ENCODE measurements at regions not wholly inside any gene's neighbourhood (a gene's known extent, or its start where the extent isn't known, plus 50 kb on each side); places are given as distances from the start of the nearest gene placed in this dataset.
"Not testable (repeated sequence)": the region's sequence is repeated elsewhere in the genome, so short reads cannot be mapped to it uniquely, and the experiment has no call there.

- DNase-seq, result no peak
- in situ Hi-C loops (cut with HindIII; ENCODE audit: low pct_ligation_motif_present, low pct_unique_long_range_greater_than_20kb, low sequenced_read_pairs), result no loop called here
Measured at GRCh38 chr18:56455874-56456273, 182.5 kb downstream of the TXNL1 start.

GRCh38 chr18:56455141-56455540 lies 183.3 kb downstream of the TXNL1 start:
- in situ Hi-C loops (cut with HindIII; ENCODE audit: low pct_ligation_motif_present, low pct_unique_long_range_greater_than_20kb, low sequenced_read_pairs), result no loop called here
- DNase-seq, result no peak

GRCh38 chr18:56453631-56454030 lies 184.8 kb downstream of the TXNL1 start:
- DNase-seq, result no peak
- in situ Hi-C loops (cut with HindIII; ENCODE audit: low pct_ligation_motif_present, low pct_unique_long_range_greater_than_20kb, low sequenced_read_pairs), result no loop called here

- DNase-seq, result no peak
- in situ Hi-C loops (cut with HindIII; ENCODE audit: low pct_ligation_motif_present, low pct_unique_long_range_greater_than_20kb, low sequenced_read_pairs), result no loop called here
Measured at GRCh38 chr18:56451188-56451587, 187.2 kb downstream of the TXNL1 start.

- no peak for DNase-seq
- in situ Hi-C loops (cut with HindIII; ENCODE audit: low pct_ligation_motif_present, low pct_unique_long_range_greater_than_20kb, low sequenced_read_pairs), result no loop called here
Measured at GRCh38 chr18:56448751-56449150, 189.6 kb downstream of the TXNL1 start.

- DNase-seq, result no peak
- in situ Hi-C loops (cut with HindIII; ENCODE audit: low pct_ligation_motif_present, low pct_unique_long_range_greater_than_20kb, low sequenced_read_pairs), result no loop called here
Measured at GRCh38 chr18:56445422-56445821, 193.0 kb downstream of the TXNL1 start.

GRCh38 chr18:56444201-56444600 lies 194.2 kb downstream of the TXNL1 start:
- in situ Hi-C loops (cut with HindIII; ENCODE audit: low pct_ligation_motif_present, low pct_unique_long_range_greater_than_20kb, low sequenced_read_pairs), result no loop called here
- no peak for DNase-seq

- in situ Hi-C loops (cut with HindIII; ENCODE audit: low pct_ligation_motif_present, low pct_unique_long_range_greater_than_20kb, low sequenced_read_pairs), result no loop called here
- DNase-seq, result no peak
Measured at GRCh38 chr18:56443166-56443907, 195.1 kb downstream of the TXNL1 start.

GRCh38 chr18:56438480-56438879 lies 199.9 kb downstream of the TXNL1 start:
- DNase-seq; in situ Hi-C loops (cut with HindIII; ENCODE audit: low pct_ligation_motif_present, low pct_unique_long_range_greater_than_20kb, low sequenced_read_pairs): not testable (repeated sequence)

GRCh38 chr18:56436651-56437050 lies 201.7 kb downstream of the TXNL1 start:
- in situ Hi-C loops (cut with HindIII; ENCODE audit: low pct_ligation_motif_present, low pct_unique_long_range_greater_than_20kb, low sequenced_read_pairs), result no loop called here

GRCh38 chr18:56433919-56434318 lies 204.5 kb downstream of the TXNL1 start:
- in situ Hi-C loops (cut with HindIII; ENCODE audit: low pct_ligation_motif_present, low pct_unique_long_range_greater_than_20kb, low sequenced_read_pairs), result no loop called here
- no peak for DNase-seq

More at GRCh38 chr18:56436651-56437050, 201.7 kb downstream of the TXNL1 start:
- DNase-seq, result no peak

- DNase-seq, result no peak
- in situ Hi-C loops (cut with HindIII; ENCODE audit: low pct_ligation_motif_present, low pct_unique_long_range_greater_than_20kb, low sequenced_read_pairs), result no loop called here
Measured at GRCh38 chr18:56431551-56431950, 206.8 kb downstream of the TXNL1 start.

GRCh38 chr18:56423626-56424025 lies 214.8 kb downstream of the TXNL1 start:
- in situ Hi-C loops (cut with HindIII; ENCODE audit: low pct_ligation_motif_present, low pct_unique_long_range_greater_than_20kb, low sequenced_read_pairs), result no loop called here
- DNase-seq, result no peak

- DNase-seq, result no peak
- in situ Hi-C loops (cut with HindIII; ENCODE audit: low pct_ligation_motif_present, low pct_unique_long_range_greater_than_20kb, low sequenced_read_pairs), result no loop called here
Measured at GRCh38 chr18:56421647-56422046, 216.7 kb downstream of the TXNL1 start.

GRCh38 chr18:56420868-56421267 lies 217.5 kb downstream of the TXNL1 start:
- in situ Hi-C loops (cut with HindIII; ENCODE audit: low pct_ligation_motif_present, low pct_unique_long_range_greater_than_20kb, low sequenced_read_pairs); DNase-seq: not testable (repeated sequence)

- in situ Hi-C loops (cut with HindIII; ENCODE audit: low pct_ligation_motif_present, low pct_unique_long_range_greater_than_20kb, low sequenced_read_pairs), result no loop called here
- DNase-seq, result no peak
Measured at GRCh38 chr18:56414357-56414756, 224.0 kb downstream of the TXNL1 start.

GRCh38 chr18:56413862-56414261 lies 224.5 kb downstream of the TXNL1 start:
- in situ Hi-C loops (cut with HindIII; ENCODE audit: low pct_ligation_motif_present, low pct_unique_long_range_greater_than_20kb, low sequenced_read_pairs), result no loop called here
- no peak for DNase-seq

- in situ Hi-C loops (cut with HindIII; ENCODE audit: low pct_ligation_motif_present, low pct_unique_long_range_greater_than_20kb, low sequenced_read_pairs), result no loop called here
- no peak for DNase-seq
Measured at GRCh38 chr18:56412951-56413350, 225.4 kb downstream of the TXNL1 start.

- in situ Hi-C loops (cut with HindIII; ENCODE audit: low pct_ligation_motif_present, low pct_unique_long_range_greater_than_20kb, low sequenced_read_pairs), result no loop called here
- no peak for DNase-seq
Measured at GRCh38 chr18:56409736-56410135, 228.7 kb downstream of the TXNL1 start.

GRCh38 chr18:56407646-56408180 lies 230.7 kb downstream of the TXNL1 start:
- in situ Hi-C loops (cut with HindIII; ENCODE audit: low pct_ligation_motif_present, low pct_unique_long_range_greater_than_20kb, low sequenced_read_pairs), result no loop called here
- DNase-seq, result no peak
